ENCODE measurements at regions not wholly inside any gene's neighbourhood (a gene's known extent, or its start where the extent isn't known, plus 50 kb on each side); places are given as distances from the start of the nearest gene placed in this dataset.

- H3K27me3 Mint-ChIP-seq (ENCODE audit: insufficient read depth): no peaks in the 10 kb centered on the region
Measured at GRCh38 chr10:4057725-4058513, 272.9 kb upstream of the KLF6 start.

GRCh38 chr10:4057021-4057420 lies 272.0 kb upstream of the KLF6 start:
- no peak overlapping the region for H3K27ac Mint-ChIP-seq

More at GRCh38 chr10:4057725-4058513, 272.9 kb upstream of the KLF6 start:
- DNase-seq: no peak
- Mint-ChIP-seq H3K36me3 (ENCODE audit: low read depth) (no peaks in the 10 kb centered on the region), H3K4me3 (no peak overlapping the region), H3K27ac (no peak overlapping the region), H3K4me1 (ENCODE audit: low read depth) (peaks cover 38% of the 10 kb centered on the region), H3K9me3 (no peaks in the 10 kb centered on the region)
- TF ChIP-seq CTCF (IDR thresholded peaks at IDR 0.05): no peak

GRCh38 chr10:4054656-4055435 lies 269.8 kb upstream of the KLF6 start:
- no peaks in the 10 kb centered on the region for H3K27me3 Mint-ChIP-seq (ENCODE audit: insufficient read depth)
- no peak overlapping the region for H3K4me3 Mint-ChIP-seq
- no peak for DNase-seq
- H3K9me3 Mint-ChIP-seq: no peaks in the 10 kb centered on the region
- no peak overlapping the region for H3K27ac Mint-ChIP-seq
- H3K36me3 Mint-ChIP-seq (ENCODE audit: low read depth): no peaks in the 10 kb centered on the region
- TF ChIP-seq CTCF (IDR thresholded peaks at IDR 0.05): no peak
- H3K4me1 Mint-ChIP-seq (ENCODE audit: low read depth): peaks cover 35% of the 10 kb centered on the region

More at GRCh38 chr10:4057021-4057420, 272.0 kb upstream of the KLF6 start:
- no peak for DNase-seq
- Mint-ChIP-seq H3K4me3 (no peak overlapping the region), H3K9me3 (no peaks in the 10 kb centered on the region), H3K36me3 (ENCODE audit: low read depth) (no peaks in the 10 kb centered on the region), H3K27me3 (ENCODE audit: insufficient read depth) (no peaks in the 10 kb centered on the region), H3K4me1 (ENCODE audit: low read depth) (peaks cover 32% of the 10 kb centered on the region)
- no peak for TF ChIP-seq CTCF (IDR thresholded peaks at IDR 0.05)

DNA sequence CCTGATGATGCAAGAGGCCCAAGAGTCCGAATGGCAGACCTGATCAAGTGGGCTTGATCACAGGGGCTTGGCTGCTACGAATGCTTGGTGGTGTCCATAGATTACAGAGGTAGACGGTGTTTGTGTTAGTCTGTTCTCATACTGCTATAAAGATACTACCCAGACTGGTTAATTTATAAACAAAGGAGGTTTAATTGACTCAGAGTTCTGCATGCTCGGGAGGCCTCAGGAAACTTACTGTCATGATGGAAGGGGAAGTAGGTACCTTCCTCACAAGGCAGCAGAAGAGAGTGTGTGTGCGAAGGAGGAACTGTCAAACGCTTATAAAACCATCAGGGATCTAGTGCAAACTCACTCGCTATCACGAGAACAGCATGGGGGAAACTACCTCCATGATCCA lies 268.9 kb upstream of the KLF6 start:
- TF ChIP-seq CTCF (IDR thresholded peaks at IDR 0.05): no peak

DNA sequence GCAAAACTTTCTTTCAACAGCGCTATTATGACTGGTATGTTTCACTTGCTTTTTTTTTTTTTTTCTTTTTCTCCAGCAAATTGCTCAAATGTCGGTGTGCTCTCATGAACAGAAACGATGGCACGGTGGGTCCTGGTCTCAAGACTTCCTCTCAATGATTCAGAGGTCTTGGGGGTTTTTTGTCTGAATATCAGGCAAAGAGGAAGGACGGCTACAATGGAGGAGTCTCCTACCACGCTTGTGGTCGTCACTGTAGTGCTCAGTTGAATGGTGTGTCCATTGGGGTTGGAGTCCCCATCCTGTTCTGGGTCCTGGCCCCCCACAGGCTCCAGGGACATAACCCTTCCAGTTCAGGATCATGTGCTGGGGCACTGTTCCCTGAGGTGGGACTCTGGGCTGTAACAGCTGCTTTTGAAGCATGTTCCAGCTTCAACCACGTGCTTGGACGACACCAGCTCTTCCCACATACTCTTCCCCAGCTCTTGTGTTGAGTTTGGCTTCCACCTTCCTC lies 266.7 kb upstream of the KLF6 start:
- H3K4me1 Mint-ChIP-seq (ENCODE audit: low read depth): peaks cover 20% of the 10 kb centered on the region
- no peaks in the 10 kb centered on the region for H3K36me3 Mint-ChIP-seq (ENCODE audit: low read depth)
- H3K4me3 Mint-ChIP-seq: peak overlapping the region; percentile 71
- H3K9me3 Mint-ChIP-seq: no peaks in the 10 kb centered on the region
- no peak for DNase-seq
- no peak overlapping the region for H3K27ac Mint-ChIP-seq
- no peaks in the 10 kb centered on the region for H3K27me3 Mint-ChIP-seq (ENCODE audit: insufficient read depth)
- no peak for TF ChIP-seq CTCF (IDR thresholded peaks at IDR 0.05)

More for the DNA sequence above, 268.9 kb upstream of the KLF6 start:
- no peak overlapping the region for H3K27ac Mint-ChIP-seq
- no peaks in the 10 kb centered on the region for H3K27me3 Mint-ChIP-seq (ENCODE audit: insufficient read depth)
- H3K4me3 Mint-ChIP-seq: no peak overlapping the region
- no peaks in the 10 kb centered on the region for H3K9me3 Mint-ChIP-seq
- DNase-seq: no peak
- H3K36me3 Mint-ChIP-seq (ENCODE audit: low read depth): no peaks in the 10 kb centered on the region
- peaks cover 35% of the 10 kb centered on the region for H3K4me1 Mint-ChIP-seq (ENCODE audit: low read depth)

Data from HFFc6 (cell line).